Gastrocnemius medialis (tissue), 4 donors: ENCODE measurements at regions not wholly inside any gene's neighbourhood (a gene's known extent, or its start where the extent isn't known, plus 50 kb on each side); places are given as distances from the start of the nearest gene placed in this dataset.

Experiments used
- CTCF ChIP-seq, 5 experiments: fragments of 450-650 bp in 3 of 5; fragments of 200-600 bp in 2 of 5; sonication (generic) in 2 of 5; IDR thresholded peaks in 4 of 5; conservative IDR thresholded peaks in 1 of 5; 1 replicate in 4 of 5; 2 replicates in 1 of 5; pipeline ENCODE4 v1.5.1; 2016 to 2019; ENCODE audit warnings: antibody characterized with exemption in 5 of 5, mild to moderate bottlenecking in 3 of 5, moderate library complexity in 3 of 5
- POLR2A ChIP-seq, 2 donors: fragments of 450-650 bp; IDR thresholded peaks; one replicate each; pipeline ENCODE4 v1.6.1; 2017; ENCODE audit warnings: antibody characterized with exemption in 2 of 2, mild to moderate bottlenecking in 2 of 2, moderate library complexity in 2 of 2

GRCh38 chr10:91167406-91167805 lies 53.1 kb upstream of the PCGF5 start:
- TF ChIP-seq POLR2A (IDR thresholded peaks at IDR 0.05), result no peak
- TF ChIP-seq CTCF (IDR thresholded peaks at IDR 0.05 in 4 of 5, conservative IDR thresholded peaks at IDR 0.05 in 1 of 5), result no peak
